ENCODE measurements at regions not wholly inside any gene's neighbourhood (a gene's known extent, or its start where the extent isn't known, plus 50 kb on each side); places are given as distances from the start of the nearest gene placed in this dataset.

DNA sequence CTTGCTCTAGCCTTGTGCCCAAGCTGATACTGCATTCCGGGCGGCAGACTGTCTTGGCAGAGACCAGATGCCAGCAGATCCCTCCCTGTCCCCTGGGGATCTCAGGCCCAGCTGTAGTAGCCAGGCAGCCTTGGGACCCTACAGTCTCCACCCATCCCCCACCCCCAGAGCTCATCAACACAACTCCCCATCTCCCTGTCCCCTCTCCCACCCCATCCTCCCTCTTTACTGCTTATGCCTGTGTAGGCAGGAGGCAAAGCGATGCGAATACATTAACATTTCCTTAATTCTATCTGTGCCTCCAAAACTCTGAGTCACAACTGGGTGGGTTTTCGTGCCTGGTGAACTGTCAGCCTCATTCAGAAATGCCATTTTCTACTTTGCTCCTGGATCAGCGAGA lies 547.6 kb downstream of the BUD13 start:
- TF ChIP-seq EZH2 (IDR thresholded peaks at IDR 0.05; ENCODE audit: low read length, missing control alignments): no peak
- TF ChIP-seq CTCF (conservative IDR thresholded peaks at IDR 0.05 in 1 of 2, IDR thresholded peaks at IDR 0.05 in 1 of 2; ENCODE audit: low read depth in 1 of 2, low read length in 2 of 2): no peak
